OCI-LY1 (cell line): ENCODE measurements at regions not wholly inside any gene's neighbourhood (a gene's known extent, or its start where the extent isn't known, plus 50 kb on each side); places are given as distances from the start of the nearest gene placed in this dataset.

ENCODE experiments used
- H2AFZ ChIP-seq: fragments of 200-600 bp; sonication (generic), shearing (Covaris generic); 2 replicates; pipeline ENCODE4 v1.6.0; 2014; ENCODE audit warnings: antibody characterized with exemption, mild to moderate bottlenecking, low read length
- H3F3A ChIP-seq: fragments of 200-600 bp; sonication (generic), shearing (Covaris generic); 2 replicates; pipeline ENCODE4 v1.6.0; 2014; ENCODE audit warnings: mild to moderate bottlenecking, antibody characterized with exemption, low read length, moderate library complexity; ENCODE audit not compliant: insufficient read depth
- H3K27ac ChIP-seq: fragments of 200-600 bp; sonication (generic); 2 replicates; pipeline ENCODE4 v1.5.1; 2014; ENCODE audit warnings: low read length, mixed run types, mild to moderate bottlenecking, low read depth; ENCODE audit not compliant: poor library complexity, severe bottlenecking
- H3K27me3 ChIP-seq: fragments of 200-600 bp; sonication (generic); 2 replicates; pipeline ENCODE4 v1.6.0; 2014; ENCODE audit warnings: antibody characterized with exemption, mild to moderate bottlenecking, low read length, moderate library complexity; ENCODE audit not compliant: insufficient read depth
- H3K36me3 ChIP-seq: fragments of 200-600 bp; sonication (generic); 2 replicates; pipeline ENCODE4 v1.6.1; 2014; ENCODE audit warnings: mild to moderate bottlenecking, antibody characterized with exemption, low read length, moderate library complexity, mixed read lengths; ENCODE audit not compliant: insufficient read depth
- H3K4me1 ChIP-seq: fragments of 200-600 bp; sonication (generic); 2 replicates; pipeline ENCODE4 v1.5.1; 2014; ENCODE audit warnings: mild to moderate bottlenecking, low read length, moderate library complexity; ENCODE audit not compliant: insufficient read depth, severe bottlenecking
- H3K4me2 ChIP-seq: fragments of 200-600 bp; sonication (generic), shearing (Covaris generic); 2 replicates; pipeline ENCODE4 v1.6.1; 2014; ENCODE audit warnings: low read length
- H3K4me3 ChIP-seq: fragments of 200-600 bp; sonication (generic); 2 replicates; pipeline ENCODE4 v1.5.1; 2014; ENCODE audit warnings: low read length, low read depth, mild to moderate bottlenecking, mixed read lengths; ENCODE audit not compliant: poor library complexity, severe bottlenecking
- H3K79me2 ChIP-seq: fragments of 200-600 bp; shearing (Covaris generic); 2 replicates; pipeline ENCODE4 v1.6.1; 2016; ENCODE audit warnings: mixed run types, low read length, mixed read lengths; ENCODE audit not compliant: insufficient read depth
- H3K9ac ChIP-seq: fragments of 200-600 bp; sonication (generic), shearing (Covaris generic); 2 replicates; pipeline ENCODE4 v1.6.1; 2014; ENCODE audit warnings: mild to moderate bottlenecking, low read length, mixed read lengths
- H3K9me2 ChIP-seq: fragments of 200-600 bp; sonication (generic), shearing (Covaris generic); 2 replicates; pipeline ENCODE4 v1.6.1; 2014; ENCODE audit warnings: low read depth, mild to moderate bottlenecking, low read length, mixed read lengths
- H3K9me3 ChIP-seq: fragments of 200-600 bp; shearing (Covaris generic); 2 replicates; pipeline ENCODE4 v1.6.1; 2014; ENCODE audit warnings: low read length, mixed read lengths
- H4K20me1 ChIP-seq: fragments of 200-600 bp; sonication (generic), shearing (Covaris generic); 2 replicates; pipeline ENCODE4 v1.6.0; 2016; ENCODE audit warnings: mild to moderate bottlenecking, low read length; ENCODE audit not compliant: insufficient read depth
- CTCF ChIP-seq: fragments of 200-600 bp; sonication (generic), shearing (Covaris generic); IDR thresholded peaks from 2 replicates; pipeline ENCODE4 v1.5.1; 2017; ENCODE audit warnings: mild to moderate bottlenecking, antibody characterized with exemption, low read length, moderate library complexity, mixed read lengths
- EZH2 ChIP-seq: fragments of 200-600 bp; sonication (generic), shearing (Covaris generic); IDR thresholded peaks from 2 replicates; pipeline ENCODE4 v1.8.0; 2017; ENCODE audit warnings: borderline replicate concordance, mixed run types, mild to moderate bottlenecking, antibody characterized with exemption, low read length, moderate library complexity, mixed read lengths

- no peaks in the 10 kb centered on the region for H3K9me2 ChIP-seq
- no peaks in the 10 kb centered on the region for H4K20me1 ChIP-seq
- no peaks in the 10 kb centered on the region for H3F3A ChIP-seq
- H3K4me3 ChIP-seq = no peak overlapping the region
- no peak overlapping the region for H3K27ac ChIP-seq
- no peaks in the 10 kb centered on the region for H3K4me1 ChIP-seq
- no peak overlapping the region for H3K4me2 ChIP-seq
- no peak overlapping the region for H2AFZ ChIP-seq
- H3K79me2 ChIP-seq = no peaks in the 10 kb centered on the region
- no peak overlapping the region for H3K9ac ChIP-seq
- no peaks in the 10 kb centered on the region for H3K9me3 ChIP-seq
- no peaks in the 10 kb centered on the region; the same call in 1 of the 2 replicates for H3K27me3 ChIP-seq
- H3K36me3 ChIP-seq = no peaks in the 10 kb centered on the region
- TF ChIP-seq EZH2 = no peak
- no peak for TF ChIP-seq CTCF
These were observed 202.3 kb downstream of the ASB1 start for GRCh38 chr2:238629064-238629463.

DNA sequence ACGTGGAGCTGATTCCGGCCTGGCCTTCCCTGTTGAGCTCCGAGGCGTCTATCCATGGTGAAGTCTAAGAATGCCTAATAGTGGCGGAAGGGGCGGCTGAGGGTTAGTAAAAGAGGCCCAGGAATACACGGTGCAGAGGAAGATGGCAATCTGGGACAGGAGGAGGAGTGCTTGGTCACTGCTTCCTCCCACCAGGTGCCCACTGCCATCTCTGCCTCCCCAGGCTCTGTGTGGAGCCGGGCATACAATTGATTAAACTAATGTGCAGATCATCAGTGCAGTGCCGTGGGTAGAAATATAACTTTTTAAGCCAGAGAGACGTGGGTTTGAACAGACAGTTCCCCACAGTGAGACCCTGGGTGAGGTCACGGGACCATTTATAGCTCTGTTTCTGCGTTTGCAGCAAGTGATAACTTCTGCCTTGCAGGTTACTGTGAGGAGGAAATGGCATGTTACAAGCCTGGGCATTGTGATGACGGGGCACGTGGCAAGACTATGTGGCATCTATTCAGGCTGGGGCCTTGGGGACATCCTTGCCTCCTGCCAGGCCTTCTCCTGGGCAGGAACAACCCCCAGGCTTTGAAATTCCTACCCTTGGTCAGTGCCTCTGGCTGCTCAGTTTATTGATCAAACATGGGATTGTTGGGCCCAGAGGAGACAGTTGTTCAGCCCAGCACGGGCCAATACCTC is 204.9 kb downstream of the ASB1 start:
- no peaks in the 10 kb centered on the region for H4K20me1 ChIP-seq
- H3K4me3 ChIP-seq = no peak overlapping the region
- H3K9me3 ChIP-seq = no peaks in the 10 kb centered on the region
- H3K27ac ChIP-seq = no peak overlapping the region
- no peaks in the 10 kb centered on the region for H3K9me2 ChIP-seq
- no peaks in the 10 kb centered on the region for H3K79me2 ChIP-seq
- H3F3A ChIP-seq = no peaks in the 10 kb centered on the region
- H2AFZ ChIP-seq = no peak overlapping the region
- no peak overlapping the region for H3K4me2 ChIP-seq
- no peaks in the 10 kb centered on the region; the same call in 1 of the 2 replicates for H3K27me3 ChIP-seq
- no peak overlapping the region for H3K9ac ChIP-seq
- TF ChIP-seq EZH2 = no peak
- H3K36me3 ChIP-seq = no peaks in the 10 kb centered on the region
- no peaks in the 10 kb centered on the region for H3K4me1 ChIP-seq

GRCh38 chr2:238632181-238633060 is 205.7 kb downstream of the ASB1 start:
- Histone ChIP-seq H3K27ac (no peak overlapping the region), H3K4me3 (no peak overlapping the region), H2AFZ (no peak overlapping the region), H3K9ac (no peak overlapping the region), H3K27me3 (no peaks in the 10 kb centered on the region), H3K36me3 (no peaks in the 10 kb centered on the region), H3K9me2 (no peaks in the 10 kb centered on the region), H3K4me1 (no peaks in the 10 kb centered on the region), H3K4me2 (no peak overlapping the region), H4K20me1 (no peaks in the 10 kb centered on the region), H3K79me2 (no peaks in the 10 kb centered on the region), H3K9me3 (no peaks in the 10 kb centered on the region), H3F3A (no peaks in the 10 kb centered on the region)
- no peak for TF ChIP-seq CTCF
- TF ChIP-seq EZH2 = no peak
